Endothelial cell of umbilical vein (primary cell): ENCODE measurements at regions not wholly inside any gene's neighbourhood (a gene's known extent, or its start where the extent isn't known, plus 50 kb on each side); places are given as distances from the start of the nearest gene placed in this dataset.

Experiments used
- BruUV-seq: library from RNA; stranded (reverse); fragments of 400-500 nt; replicated peaks from 2 replicates; lab custom pipeline; 2021; lab: Mats Ljungman, UMichigan
- CTCF ChIA-PET: fragments of 300-600, 350-600 bp; sonication (Branson Sonifier 250); formaldehyde crosslinking; loops from one replicate; lab custom pipeline; 2021; ENCODE audit warnings: antibody characterized with exemption, inconsistent platforms; lab: Charles Lee
- POLR2A ChIA-PET: fragments of 300-600, 350-600 bp; sonication (Branson Sonifier 250); formaldehyde crosslinking; loops from one replicate; lab custom pipeline; 2021; ENCODE audit warnings: antibody characterized with exemption, inconsistent platforms; lab: Charles Lee
- DNase-seq: peaks from one replicate; pipeline ENCODE4 v3.0.0-alpha.2; 2011; ENCODE audit warnings: low read depth, low spot score
- FAIRE-seq: peaks from 2 replicates; lab custom pipeline; 2011; peaks lifted over from hg19 to GRCh38; lab: Jason Lieb, UNC
- H2AFZ ChIP-seq: 2 replicates; pipeline ENCODE4 v1.6.0; 2012; ENCODE audit warnings: low read depth, low read length, control low read depth, inconsistent platforms
- H3K27ac ChIP-seq: 2 replicates; pipeline ENCODE4 v1.5.1; 2011; ENCODE audit warnings: low read depth, mild to moderate bottlenecking, control low read depth, low read length, moderate library complexity; ENCODE audit not compliant: insufficient read depth
- H3K27me3 ChIP-seq, 2 experiments: 2 replicates each; pipeline versions ENCODE4 v1.6.0 to v1.6.1; 2011; ENCODE audit warnings: low read length in 2 of 2, mixed read lengths in 1 of 2; ENCODE audit not compliant: control insufficient read depth in 2 of 2, insufficient read depth in 2 of 2
- H3K36me3 ChIP-seq, 2 experiments: 2 replicates in 1 of 2; 3 replicates in 1 of 2; pipeline ENCODE4 v1.5.1; 2011; ENCODE audit warnings: low read length in 2 of 2, mild to moderate bottlenecking in 1 of 2, moderate library complexity in 1 of 2; ENCODE audit not compliant: control insufficient read depth in 2 of 2, insufficient read depth in 2 of 2; ENCODE audit errors: extremely low read depth in 1 of 2
- H3K4me1 ChIP-seq: 3 replicates; pipeline ENCODE4 v1.5.1; 2011; ENCODE audit warnings: mild to moderate bottlenecking, low read length; ENCODE audit not compliant: control insufficient read depth, insufficient read depth; ENCODE audit errors: extremely low read depth
- H3K4me2 ChIP-seq: 2 replicates; pipeline ENCODE4 v1.6.1; 2011; ENCODE audit warnings: low read length, control low read depth, mixed read lengths; ENCODE audit not compliant: insufficient read depth
- H3K4me3 ChIP-seq, 3 experiments: fragments of 200-600 bp in 1 of 3; sonication (generic), shearing (Covaris generic) in 1 of 3; replicated peaks in 1 of 3; 2 replicates each; pipeline ENCODE4 v1.5.1; 2011 to 2016; ENCODE audit warnings: control low read depth in 3 of 3, low read length in 3 of 3, mild to moderate bottlenecking in 2 of 3, inconsistent platforms in 1 of 3, low read depth in 1 of 3, moderate library complexity in 1 of 3; ENCODE audit not compliant: insufficient read depth in 1 of 3
- H3K79me2 ChIP-seq: 2 replicates; pipeline ENCODE4 v1.6.0; 2012; ENCODE audit warnings: low read length, inconsistent platforms; ENCODE audit not compliant: control insufficient read depth, insufficient read depth
- H3K9ac ChIP-seq: replicated peaks from 2 replicates; pipeline ENCODE3; 2011; ENCODE audit warnings: low read length, control low read depth; ENCODE audit not compliant: insufficient read depth; ENCODE audit errors: extremely low read depth
- H3K9me1 ChIP-seq: replicated peaks from 3 replicates; pipeline ENCODE4 v1.6.0; 2011; ENCODE audit warnings: mild to moderate bottlenecking, low read length; ENCODE audit not compliant: control insufficient read depth, insufficient read depth; ENCODE audit errors: extremely low read depth
- H3K9me3 ChIP-seq: replicated peaks from 2 replicates; pipeline ENCODE4 v1.5.1; 2012; ENCODE audit warnings: low read length, inconsistent platforms; ENCODE audit not compliant: control insufficient read depth, insufficient read depth
- H4K20me1 ChIP-seq: replicated peaks from 2 replicates; pipeline ENCODE3; 2011; ENCODE audit warnings: mild to moderate bottlenecking, low read length; ENCODE audit not compliant: control insufficient read depth, insufficient read depth; ENCODE audit errors: extremely low read depth
- CTCF ChIP-seq, 2 donors: IDR thresholded peaks; 1 replicate in 1 of 2; 2 replicates in 1 of 2; pipeline ENCODE4 v1.5.1; 2011; ENCODE audit warnings: low read length in 2 of 2, mild to moderate bottlenecking in 2 of 2, moderate library complexity in 2 of 2, control low read depth in 1 of 2, inconsistent platforms in 1 of 2, low read depth in 1 of 2; ENCODE audit not compliant: insufficient read depth in 1 of 2; ENCODE audit errors: extremely low read depth in 1 of 2
- EZH2 ChIP-seq: IDR thresholded peaks from 2 replicates; pipeline ENCODE4 v1.6.1; 2012; ENCODE audit warnings: borderline replicate concordance, low read depth, mild to moderate bottlenecking, moderate library complexity, low read length, inconsistent platforms; ENCODE audit not compliant: severe bottlenecking
- FOS ChIP-seq: IDR thresholded peaks from 2 replicates; pipeline ENCODE4 v1.6.1; 2011; ENCODE audit warnings: mild to moderate bottlenecking, low read length, moderate library complexity, borderline replicate concordance; ENCODE audit not compliant: insufficient read depth
- GATA2 ChIP-seq: IDR thresholded peaks from 2 replicates; pipeline ENCODE4 v1.7.0; 2011; ENCODE audit warnings: low read depth, mild to moderate bottlenecking, moderate library complexity, mixed read lengths, low read length; ENCODE audit not compliant: insufficient read length, insufficient read depth
- JUN ChIP-seq: IDR thresholded peaks from 2 replicates; pipeline ENCODE4 v1.6.1; 2011; ENCODE audit warnings: borderline replicate concordance, low read depth; ENCODE audit not compliant: insufficient read length, insufficient read depth
- MAX ChIP-seq: IDR thresholded peaks from 2 replicates; pipeline ENCODE4 v1.6.1; 2011; ENCODE audit not compliant: insufficient read depth, insufficient read length
- MYC ChIP-seq: IDR thresholded peaks from one replicate; pipeline ENCODE4 v1.6.1; 2011; ENCODE audit warnings: mild to moderate bottlenecking, low read depth, low read length
- POLR2A ChIP-seq: IDR thresholded peaks from 2 replicates; pipeline ENCODE4 v1.6.1; 2012; ENCODE audit warnings: low read depth, mild to moderate bottlenecking, control low read depth, low read length
- POLR2AphosphoS5 ChIP-seq: IDR thresholded peaks from 2 replicates; pipeline ENCODE4 v1.6.1; 2012; ENCODE audit warnings: low read depth, mild to moderate bottlenecking, control low read depth, low read length, moderate library complexity; ENCODE audit not compliant: insufficient read depth
- dilution Hi-C: fragments of 300-500 bp; cut with MboI; formaldehyde crosslinking; loops from one replicate; pipeline ENCODE4 v1.15.0; 2019; ENCODE audit warnings: low sequenced_read_pairs; ENCODE audit not compliant: extremely low pct_ligation_motif_present
- intact Hi-C: fragments of 100-400 bp; cut with micrococcal nuclease; formaldehyde crosslinking; loops from one replicate; pipeline ENCODE4 v1.10.0; 2022

- DNase-seq, result no peak
- intact Hi-C loops, result no loop called here
- TF ChIP-seq FOS (no peak), POLR2A (no peak), POLR2AphosphoS5 (no peak), CTCF (IDR thresholded peaks at IDR 0.05; ENCODE audit: extremely low read depth in 1 of 2, insufficient read depth in 1 of 2, low read depth in 1 of 2, low read length in 2 of 2) (no peak), JUN (no peak), GATA2 (no peak), MYC (no peak), MAX (no peak), EZH2 (no peak)
- no TSS peak for BruUV-seq
- Histone ChIP-seq H4K20me1 (no peaks in the 10 kb centered on the region), H2AFZ (no peak overlapping the region), H3K4me2 (no peak overlapping the region), H3K9ac (no peak overlapping the region), H3K9me1 (no peaks in the 10 kb centered on the region), H3K27ac (no peak overlapping the region), H3K27me3 (no peaks in the 10 kb centered on the region), H3K36me3 (no peaks in the 10 kb centered on the region), H3K79me2 (no peaks in the 10 kb centered on the region), H3K4me3 (no peak overlapping the region), H3K9me3 (no peaks in the 10 kb centered on the region), H3K4me1 (peaks cover 23% of the 10 kb centered on the region)
- no peak for FAIRE-seq
- POLR2A ChIA-PET, result no interaction called here
- dilution Hi-C loops, result no loop called here
- CTCF ChIA-PET, result no interaction called here
Measured at GRCh38 chr13:79806821-79807220, 325.9 kb downstream of the NDFIP2 start.
